Forelimb muscle (tissue), 1 donor: ENCODE measurements at regions not wholly inside any gene's neighbourhood (a gene's known extent, or its start where the extent isn't known, plus 50 kb on each side); places are given as distances from the start of the nearest gene placed in this dataset.

ENCODE experiments used
- DNase-seq: peaks from one replicate; pipeline ENCODE4 v3.0.0-alpha.2; 2013; ENCODE audit warnings: low read depth

GRCh38 chr6:87851674-87852299 is 149.8 kb upstream of the AKIRIN2 start:
- DNase-seq: no peak

DNA sequence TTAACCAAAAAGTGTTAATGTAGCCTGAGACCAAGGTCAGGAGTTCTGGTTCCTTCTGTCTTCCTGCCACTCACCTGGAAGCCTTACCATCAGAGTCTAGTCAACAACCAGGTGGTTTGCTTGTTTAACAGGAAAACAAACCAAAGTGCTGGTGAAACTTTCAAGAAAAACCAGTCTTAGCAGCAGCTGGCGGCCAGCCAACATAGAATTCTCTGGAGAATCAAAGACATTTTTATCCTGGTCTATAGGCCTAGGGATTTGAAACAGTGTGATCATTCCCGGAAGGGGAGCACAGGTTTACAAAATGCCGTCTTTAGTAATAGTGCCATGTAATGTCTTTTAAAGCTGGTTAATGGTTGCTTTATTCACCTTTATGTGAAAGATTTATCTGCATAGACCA is 146.6 kb upstream of the AKIRIN2 start:
- DNase-seq: no peak

DNA sequence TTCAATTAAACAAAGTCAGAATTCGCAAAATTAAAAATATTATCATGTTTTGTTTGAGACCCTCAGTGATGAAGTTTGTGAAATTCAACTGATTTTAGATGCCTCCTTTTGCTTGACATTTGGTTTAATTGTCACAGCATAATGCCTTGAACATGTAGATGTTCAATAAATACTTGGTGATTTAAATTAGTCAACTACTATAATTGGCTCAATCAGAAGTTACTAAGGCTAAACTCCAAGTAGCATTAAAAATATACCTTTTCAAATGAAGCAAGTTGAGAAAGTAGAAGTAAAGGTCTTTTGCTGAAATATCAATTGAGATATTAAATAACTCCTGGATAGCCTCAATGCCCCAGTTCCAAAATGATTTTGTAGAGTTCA is 145.8 kb upstream of the AKIRIN2 start:
- no peak for DNase-seq

GRCh38 chr6:87847135-87847829 is 145.2 kb upstream of the AKIRIN2 start:
- DNase-seq: no peak

DNA sequence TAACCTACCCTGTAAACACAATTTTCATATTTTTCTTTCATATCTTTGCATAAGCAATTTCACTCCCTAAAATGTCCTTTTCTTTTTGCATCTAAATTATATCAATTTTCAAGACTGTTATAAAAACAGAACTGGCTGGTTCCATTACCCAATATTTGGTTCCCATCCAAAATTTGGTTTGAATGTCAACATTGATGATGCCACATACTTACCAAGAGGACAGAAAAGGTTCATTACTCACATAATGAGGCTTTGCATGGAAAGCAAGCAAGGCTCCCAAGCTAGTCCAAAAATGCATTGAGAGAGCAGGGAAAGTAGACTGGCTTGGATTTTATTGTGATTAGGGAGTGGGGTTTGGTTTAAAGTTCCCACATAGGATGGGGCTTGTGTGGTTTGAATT is 144.4 kb upstream of the AKIRIN2 start:
- no peak for DNase-seq

DNA sequence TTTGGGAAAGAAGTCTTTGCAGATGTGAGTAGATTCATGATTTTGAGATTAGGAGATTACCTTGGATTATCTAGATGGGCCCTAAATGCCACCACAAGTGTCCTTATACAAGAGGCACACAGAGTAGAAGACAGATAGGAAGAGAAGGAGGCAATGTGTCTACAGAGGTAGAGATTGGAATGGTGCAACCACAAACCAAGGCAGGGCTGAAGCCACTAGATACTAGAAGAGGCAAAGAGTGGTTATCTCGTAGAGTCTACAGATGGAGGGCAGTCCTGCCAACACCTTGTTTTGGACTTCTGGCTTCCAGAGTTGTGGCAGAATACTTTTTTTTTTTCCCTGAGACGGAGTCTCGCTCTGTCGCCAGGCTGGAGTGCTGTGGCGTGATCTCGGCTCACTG is 138.3 kb upstream of the AKIRIN2 start:
- no peak for DNase-seq

DNA sequence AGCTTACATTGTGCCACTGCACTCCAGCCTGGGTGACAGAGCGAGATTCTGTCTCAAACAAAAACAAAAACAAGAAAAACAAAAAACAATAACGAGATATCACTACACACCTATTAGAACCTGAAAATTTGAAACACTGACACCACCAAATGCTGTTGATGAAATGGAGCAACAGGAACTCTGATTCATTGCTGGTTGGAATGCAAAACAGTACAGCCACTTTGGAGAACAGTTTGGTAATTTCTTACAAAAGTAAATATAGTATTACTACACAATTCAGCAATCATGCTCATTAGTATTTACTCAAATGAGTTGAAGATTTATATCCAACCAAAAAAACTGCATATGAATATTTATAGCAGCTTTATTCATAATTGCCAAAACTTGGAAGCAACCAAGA is 135.8 kb upstream of the AKIRIN2 start:
- no peak for DNase-seq

DNA sequence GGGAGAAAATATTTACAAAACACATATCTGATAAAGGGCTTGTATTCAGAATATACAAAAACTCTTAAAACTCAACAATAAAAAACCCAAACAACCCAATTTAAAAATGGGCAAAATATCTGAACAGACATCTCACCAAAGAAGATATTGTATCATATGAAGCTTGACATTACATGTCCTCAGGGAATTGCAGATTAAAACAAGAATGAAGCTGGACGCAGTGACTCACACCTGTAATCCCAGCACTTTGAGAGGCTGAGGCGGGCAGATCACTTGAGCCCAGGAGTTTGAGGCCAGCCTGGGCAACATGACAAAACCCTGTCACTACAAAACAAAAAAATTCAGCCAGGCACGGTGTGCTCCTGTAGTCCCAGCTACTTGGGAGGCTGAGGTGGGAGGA is 135.4 kb upstream of the AKIRIN2 start:
- DNase-seq: no peak

DNA sequence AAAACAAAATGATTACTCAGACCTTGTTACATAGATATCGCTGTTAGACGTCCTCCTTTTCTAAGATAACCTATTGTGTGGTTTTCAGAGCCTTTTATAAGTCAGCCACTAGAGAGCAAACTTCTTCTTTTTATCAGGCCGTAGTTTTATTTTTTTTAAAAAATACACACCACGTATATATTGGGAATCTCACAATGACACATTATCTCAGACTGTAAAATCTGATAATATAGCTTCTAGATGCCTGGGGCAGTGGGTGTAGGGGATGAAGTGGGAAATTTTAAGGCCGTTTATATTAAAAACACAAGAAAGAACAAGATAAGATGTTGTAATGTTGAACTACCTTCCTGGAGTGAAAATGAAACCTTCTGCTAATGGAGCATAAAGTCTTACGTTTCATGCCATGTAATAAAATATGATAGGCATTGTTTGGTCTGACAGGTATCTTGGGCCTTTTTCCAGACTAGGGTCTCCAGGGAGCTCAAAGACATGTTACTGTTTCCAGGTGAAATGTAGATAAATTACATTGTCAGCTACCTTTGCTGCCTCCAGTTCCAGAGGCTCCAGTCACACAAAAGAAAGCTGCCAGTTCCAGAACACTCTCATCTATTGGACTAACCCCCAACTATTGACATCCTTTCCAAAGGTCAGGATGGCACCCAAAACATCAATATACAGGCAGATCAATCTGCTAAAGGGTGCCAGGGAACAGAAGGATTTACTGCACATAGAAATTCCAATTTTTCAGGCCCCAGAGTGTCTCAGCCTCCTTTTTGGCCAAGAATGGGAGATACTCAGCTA is 130.2 kb upstream of the AKIRIN2 start:
- no peak for DNase-seq

DNA sequence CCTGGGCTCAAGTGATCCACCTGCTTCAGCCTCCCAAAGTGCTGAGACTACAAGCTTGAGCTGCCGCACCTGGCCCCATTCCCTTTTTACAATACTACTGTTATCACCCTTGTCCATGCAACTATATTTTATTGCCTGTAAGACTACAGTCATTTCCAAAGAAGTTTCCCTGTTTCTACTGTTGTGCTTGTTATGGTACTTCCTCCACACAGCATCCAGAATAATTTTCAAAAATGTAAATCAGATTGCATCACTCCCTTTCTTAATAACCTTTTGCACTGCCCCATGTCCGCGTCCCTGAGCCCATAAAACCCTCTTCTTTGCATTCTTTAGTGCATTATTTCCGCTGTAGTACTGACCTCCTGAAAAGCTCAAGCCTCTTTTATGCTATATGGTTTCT is 128.9 kb upstream of the AKIRIN2 start:
- no peak for DNase-seq

- no peak for DNase-seq
These were observed 127.6 kb upstream of the AKIRIN2 start for GRCh38 chr6:87829622-87830121.

GRCh38 chr6:87828044-87828443 is 126.0 kb upstream of the AKIRIN2 start:
- DNase-seq: no peak

DNA sequence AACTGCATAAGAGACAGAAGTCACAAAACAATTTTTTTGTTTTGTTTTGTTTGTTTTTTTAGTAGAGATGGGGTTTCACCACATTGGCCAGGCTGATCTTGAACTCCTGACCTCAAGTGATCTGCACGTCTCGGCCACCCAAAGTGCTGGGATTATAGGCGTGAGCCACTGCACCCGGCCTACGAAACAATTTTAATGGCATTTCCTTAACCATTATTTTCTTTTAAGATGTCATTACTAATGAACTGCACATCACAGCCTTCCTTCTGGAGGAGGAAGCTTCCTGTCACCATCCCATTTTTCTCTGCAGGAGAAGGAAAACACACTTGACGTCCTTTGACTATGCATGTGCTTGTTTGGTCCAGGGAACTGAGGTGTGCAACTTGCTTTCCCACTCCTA is 125.3 kb upstream of the AKIRIN2 start:
- DNase-seq: no peak

DNA sequence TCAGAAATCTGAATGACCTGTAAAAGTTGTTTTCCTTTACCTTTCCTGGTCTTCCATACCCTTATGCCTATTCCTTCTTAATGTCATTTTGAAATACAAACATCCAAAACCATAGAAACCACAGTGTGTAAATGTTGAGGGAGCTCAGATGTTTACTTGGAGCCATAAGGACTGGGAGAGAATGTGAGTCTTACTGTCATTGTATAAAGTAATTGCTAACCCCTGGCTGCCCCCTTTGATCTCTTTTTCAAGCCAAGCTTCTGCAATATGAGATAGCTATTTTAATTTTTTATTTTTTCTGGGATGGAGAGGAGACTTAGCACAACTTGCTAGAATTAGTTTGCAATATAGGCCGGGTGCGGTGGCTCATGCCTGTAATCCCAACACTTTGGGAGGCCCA is 124.4 kb upstream of the AKIRIN2 start:
- no peak for DNase-seq

DNA sequence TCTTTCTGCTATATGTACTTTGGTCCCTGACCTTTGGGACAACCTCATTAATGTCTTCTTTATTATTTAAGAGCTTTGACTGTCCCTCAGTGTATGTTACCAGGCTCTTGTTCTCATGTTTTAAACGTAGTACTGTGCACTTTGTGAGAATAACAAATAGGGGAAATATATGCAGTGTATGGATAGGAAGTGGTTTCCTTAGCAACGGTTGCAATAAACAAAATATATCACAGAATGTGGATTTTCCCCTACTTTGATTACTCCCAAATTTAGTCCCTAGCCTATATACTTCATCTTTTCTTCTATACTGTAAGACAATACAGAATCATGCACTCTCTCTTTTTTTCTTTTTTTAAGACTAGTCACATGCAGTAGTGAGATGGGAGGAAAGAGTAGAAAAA is 123.8 kb upstream of the AKIRIN2 start:
- no peak for DNase-seq

DNA sequence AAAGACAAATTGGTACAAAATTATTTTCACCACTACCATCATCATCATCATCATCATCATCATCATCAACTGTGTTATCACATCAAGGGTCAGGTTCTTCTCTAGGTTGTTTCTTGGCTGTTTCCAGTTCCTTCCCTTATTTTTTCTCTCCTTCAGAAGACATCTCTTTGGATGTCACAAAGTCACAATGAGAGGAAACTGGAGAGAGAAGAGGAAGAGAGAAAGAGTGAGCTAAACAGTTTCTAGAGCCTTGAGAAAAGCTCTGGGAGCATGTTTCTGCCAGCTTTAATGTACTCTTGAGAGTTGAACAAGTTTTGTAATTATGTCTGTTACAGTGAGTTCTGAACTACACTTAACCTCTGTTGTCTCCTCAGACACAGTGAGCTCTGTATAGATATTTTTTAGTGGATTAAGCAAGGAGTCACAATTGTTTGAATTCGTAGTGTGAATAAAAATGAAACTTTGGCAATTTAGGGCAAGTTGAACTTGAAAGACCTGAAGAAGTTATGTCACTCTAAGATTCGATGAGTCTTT is 123.0 kb upstream of the AKIRIN2 start:
- no peak for DNase-seq

GRCh38 chr6:87822011-87822410 is 120.0 kb upstream of the AKIRIN2 start:
- DNase-seq: no peak

GRCh38 chr6:87820343-87820984 is 118.4 kb upstream of the AKIRIN2 start:
- DNase-seq: no peak

DNA sequence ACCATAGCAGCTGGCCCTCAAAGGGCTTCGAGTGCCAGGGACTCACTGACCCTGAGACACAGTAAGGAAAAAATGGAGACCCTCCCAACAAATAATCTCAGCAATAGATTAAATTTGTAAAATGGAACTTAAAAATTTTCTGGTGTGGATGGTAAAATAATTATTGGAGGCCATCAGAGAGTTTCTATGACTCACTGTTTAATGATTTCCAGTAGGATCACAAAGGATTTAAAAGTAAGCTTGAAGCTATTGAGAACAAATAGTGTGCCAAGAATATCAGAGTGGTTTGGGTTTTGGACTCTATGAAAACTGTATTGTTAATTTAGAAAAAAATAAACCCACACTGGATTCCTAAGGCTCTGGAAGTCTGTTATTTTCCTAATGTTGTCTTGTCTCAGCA is 115.2 kb upstream of the AKIRIN2 start:
- no peak for DNase-seq

- no peak for DNase-seq
These were observed 113.4 kb upstream of the AKIRIN2 start for GRCh38 chr6:87815449-87815848.

GRCh38 chr6:87808005-87808757 is 106.1 kb upstream of the AKIRIN2 start:
- no peak for DNase-seq
